ENCODE measurements at regions not wholly inside any gene's neighbourhood (a gene's known extent, or its start where the extent isn't known, plus 50 kb on each side); places are given as distances from the start of the nearest gene placed in this dataset.

DNA sequence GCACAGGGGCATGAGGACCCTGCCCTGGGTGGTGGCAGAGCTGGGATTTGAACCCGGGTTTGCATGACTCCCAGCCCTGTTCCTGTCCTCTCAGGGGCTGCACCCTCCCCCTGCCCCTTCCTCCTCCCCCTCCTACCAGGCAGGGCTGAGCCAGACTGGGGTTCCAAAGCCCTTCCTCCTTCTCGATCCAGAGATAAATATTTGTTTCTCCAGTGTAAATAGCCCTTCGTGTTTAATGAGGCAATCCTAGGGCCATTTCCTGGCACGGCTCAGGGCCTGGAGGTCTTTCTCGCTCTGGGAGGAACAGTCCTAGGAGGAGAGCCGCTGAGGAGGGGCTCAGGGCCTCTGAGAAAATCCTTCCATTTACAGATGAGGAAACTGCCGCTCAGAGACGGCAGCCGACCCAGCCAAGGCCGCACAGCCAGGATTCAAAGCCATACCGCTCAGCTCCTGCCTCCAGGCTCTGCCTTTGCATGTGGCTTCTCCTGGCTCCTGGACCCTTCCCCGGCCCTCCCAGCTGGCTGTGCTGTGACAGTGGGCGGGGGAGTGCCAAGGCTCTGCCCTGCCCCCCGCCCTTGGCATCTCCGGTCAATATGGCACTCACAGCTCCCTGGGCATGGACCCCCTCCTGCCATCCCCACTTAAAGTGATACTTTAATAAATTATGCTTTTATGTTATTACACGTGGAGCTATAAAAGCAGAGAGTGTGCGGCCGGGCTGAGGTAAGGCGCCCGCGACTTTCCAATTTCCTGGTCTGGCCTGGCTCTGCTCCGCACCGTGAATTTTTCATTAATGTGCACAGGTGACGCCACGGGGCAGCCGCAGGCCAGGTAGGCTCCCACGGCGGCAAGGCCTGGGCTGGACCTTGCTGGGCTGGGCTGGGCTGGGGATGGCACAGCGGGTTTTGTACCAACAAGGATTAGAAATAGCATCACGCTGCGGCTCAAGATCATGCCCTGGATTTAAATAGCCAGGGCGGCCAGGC is 114.7 kb upstream of the WNT4 start:
- DNase-seq (ENCODE audit: low read depth, low spot score), result no peak
- intact Hi-C loops (cut with micrococcal nuclease), result no loop called here

More for the DNA sequence above, 114.7 kb upstream of the WNT4 start:
- Histone ChIP-seq H2AFZ (ENCODE audit: low read depth, low read length) (no peak overlapping the region), H3K79me2 (ENCODE audit: control insufficient read depth, insufficient read depth, low read length) (no peaks in the 10 kb centered on the region), H3K9ac (replicated peaks; ENCODE audit: extremely low read depth, insufficient read depth, low read length) (no peak overlapping the region), H3K9me3 (replicated peaks; ENCODE audit: control insufficient read depth, insufficient read depth, low read length) (no peaks in the 10 kb centered on the region), H3K4me2 (ENCODE audit: insufficient read depth, low read length) (no peak overlapping the region), H3K27me3 (ENCODE audit: control insufficient read depth in 2 of 2, insufficient read depth in 2 of 2, low read length in 2 of 2) (peaks cover 2 to 4% of the 10 kb centered on the region in 2 experiments), H3K4me3 (replicated peaks in 1 of 3; ENCODE audit: insufficient read depth in 1 of 3, low read depth in 1 of 3, low read length in 3 of 3) (no peak overlapping the region), H4K20me1 (replicated peaks; ENCODE audit: control insufficient read depth, extremely low read depth, insufficient read depth, low read length) (no peaks in the 10 kb centered on the region), H3K36me3 (ENCODE audit: control insufficient read depth in 2 of 2, extremely low read depth in 1 of 2, insufficient read depth in 2 of 2, low read length in 2 of 2) (no peaks in the 10 kb centered on the region), H3K27ac (ENCODE audit: insufficient read depth, low read depth, low read length) (no peak overlapping the region), H3K4me1 (ENCODE audit: control insufficient read depth, extremely low read depth, insufficient read depth, low read length) (no peaks in the 10 kb centered on the region), H3K9me1 (replicated peaks; ENCODE audit: control insufficient read depth, extremely low read depth, insufficient read depth, low read length) (no peaks in the 10 kb centered on the region)
- no peak for FAIRE-seq
- ChIA-PET POLR2A (no interaction called here), CTCF (interaction anchor here (0.9 to 2.6 kb wide), 2 partner anchors 17 to 18 kb away, joined by 3 to 8 read pairs; no protein-coding TSS in a partner anchor)
- dilution Hi-C loops (cut with MboI; ENCODE audit: extremely low pct_ligation_motif_present, low sequenced_read_pairs), result no loop called here
- TF ChIP-seq POLR2A (IDR thresholded peaks at IDR 0.05; ENCODE audit: low read depth, low read length), result no peak
- TF ChIP-seq, protein P1, sequence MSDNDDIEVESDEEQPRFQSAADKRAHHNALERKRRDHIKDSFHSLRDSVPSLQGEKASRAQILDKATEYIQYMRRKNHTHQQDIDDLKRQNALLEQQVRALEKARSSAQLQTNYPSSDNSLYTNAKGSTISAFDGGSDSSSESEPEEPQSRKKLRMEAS (IDR thresholded peaks at IDR 0.05; ENCODE audit: insufficient read depth, insufficient read length), result no peak
- TF ChIP-seq, protein P2, sequence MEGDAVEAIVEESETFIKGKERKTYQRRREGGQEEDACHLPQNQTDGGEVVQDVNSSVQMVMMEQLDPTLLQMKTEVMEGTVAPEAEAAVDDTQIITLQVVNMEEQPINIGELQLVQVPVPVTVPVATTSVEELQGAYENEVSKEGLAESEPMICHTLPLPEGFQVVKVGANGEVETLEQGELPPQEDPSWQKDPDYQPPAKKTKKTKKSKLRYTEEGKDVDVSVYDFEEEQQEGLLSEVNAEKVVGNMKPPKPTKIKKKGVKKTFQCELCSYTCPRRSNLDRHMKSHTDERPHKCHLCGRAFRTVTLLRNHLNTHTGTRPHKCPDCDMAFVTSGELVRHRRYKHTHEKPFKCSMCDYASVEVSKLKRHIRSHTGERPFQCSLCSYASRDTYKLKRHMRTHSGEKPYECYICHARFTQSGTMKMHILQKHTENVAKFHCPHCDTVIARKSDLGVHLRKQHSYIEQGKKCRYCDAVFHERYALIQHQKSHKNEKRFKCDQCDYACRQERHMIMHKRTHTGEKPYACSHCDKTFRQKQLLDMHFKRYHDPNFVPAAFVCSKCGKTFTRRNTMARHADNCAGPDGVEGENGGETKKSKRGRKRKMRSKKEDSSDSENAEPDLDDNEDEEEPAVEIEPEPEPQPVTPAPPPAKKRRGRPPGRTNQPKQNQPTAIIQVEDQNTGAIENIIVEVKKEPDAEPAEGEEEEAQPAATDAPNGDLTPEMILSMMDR (IDR thresholded peaks at IDR 0.05; ENCODE audit: extremely low read depth in 1 of 2, insufficient read depth in 1 of 2, low read depth in 1 of 2, low read length in 2 of 2), result no peak
- TF ChIP-seq GATA2 (IDR thresholded peaks at IDR 0.05; ENCODE audit: insufficient read depth, insufficient read length, low read depth, low read length), result no peak
- no peak for TF ChIP-seq POLR2AphosphoS5 (IDR thresholded peaks at IDR 0.05; ENCODE audit: insufficient read depth, low read depth, low read length)
- BruUV-seq (replicated peaks), result no TSS peak

All from endothelial cell of umbilical vein (primary cell).